ENCODE measurements at regions not wholly inside any gene's neighbourhood (a gene's known extent, or its start where the extent isn't known, plus 50 kb on each side); places are given as distances from the start of the nearest gene placed in this dataset.

GRCh38 chr17:56087199-56087598 is 66.1 kb upstream of the ANKFN1 start:
- no peak for TF ChIP-seq CTCF (IDR thresholded peaks at IDR 0.05)
- Histone ChIP-seq H3K9me3 (no peaks in the 10 kb centered on the region), H3K27me3 (no peaks in the 10 kb centered on the region), H3K4me3 (no peak overlapping the region), H3K27ac (no peak overlapping the region), H3K4me1 (no peaks in the 10 kb centered on the region), H3K9ac (ENCODE audit: low read depth in 2 of 2, low read length in 2 of 2) (no peak overlapping the region), H3K36me3 (no peaks in the 10 kb centered on the region)
- DNase-seq = no peak
- intact Hi-C loops (cut with DNase I) = no loop called here

- no peak for TF ChIP-seq CTCF (IDR thresholded peaks at IDR 0.05)
- Histone ChIP-seq H3K4me1 (no peaks in the 10 kb centered on the region), H3K27me3 (no peaks in the 10 kb centered on the region), H3K4me3 (no peak overlapping the region), H3K9me3 (no peaks in the 10 kb centered on the region), H3K36me3 (no peaks in the 10 kb centered on the region), H3K27ac (no peak overlapping the region), H3K9ac (ENCODE audit: low read depth in 2 of 2, low read length in 2 of 2) (no peak overlapping the region)
- intact Hi-C loops (cut with DNase I) = loop anchor here (2.0 kb wide), 1 partner anchor 15 kb away; no protein-coding TSS in a partner anchor
- DNase-seq = no peak
These were observed 57.1 kb upstream of the ANKFN1 start for GRCh38 chr17:56096026-56096810.

- intact Hi-C loops (cut with DNase I) = no loop called here
- Histone ChIP-seq H3K4me3 (no peak overlapping the region), H3K27me3 (no peaks in the 10 kb centered on the region), H3K9me3 (no peaks in the 10 kb centered on the region), H3K27ac (no peak overlapping the region), H3K9ac (ENCODE audit: low read depth in 2 of 2, low read length in 2 of 2) (no peak overlapping the region), H3K4me1 (no peaks in the 10 kb centered on the region), H3K36me3 (no peaks in the 10 kb centered on the region)
- DNase-seq = no peak
- no peak for TF ChIP-seq CTCF (IDR thresholded peaks at IDR 0.05)
These were observed 54.5 kb upstream of the ANKFN1 start for GRCh38 chr17:56098746-56099145.

- no peaks in the 10 kb centered on the region for H3K27me3 ChIP-seq
- no peak overlapping the region for H3K4me3 ChIP-seq
- TF ChIP-seq CTCF (IDR thresholded peaks at IDR 0.05) = no peak
- H3K27ac ChIP-seq = no peak overlapping the region
- no peak overlapping the region for H3K9ac ChIP-seq (ENCODE audit: low read depth in 2 of 2, low read length in 2 of 2)
- DNase-seq = no peak
- H3K9me3 ChIP-seq = no peaks in the 10 kb centered on the region
- no peaks in the 10 kb centered on the region for H3K36me3 ChIP-seq
- intact Hi-C loops (cut with DNase I) = no loop called here
- H3K4me1 ChIP-seq = no peaks in the 10 kb centered on the region
These were observed 53.6 kb upstream of the ANKFN1 start for GRCh38 chr17:56099649-56100048.
